Activated naive CD4-positive, alpha-beta T cell treated with anti-CD3 and anti-CD28 coated beads, Interleukin-2, amount 50 U/mL, for 24 hours (primary cell): ENCODE measurements at regions not wholly inside any gene's neighbourhood (a gene's known extent, or its start where the extent isn't known, plus 50 kb on each side); places are given as distances from the start of the nearest gene placed in this dataset.
"Not testable (repeated sequence)": the region's sequence is repeated elsewhere in the genome, so short reads cannot be mapped to it uniquely, and the experiment has no call there.

Source experiments
- H3K27ac Mint-ChIP-seq: one replicate; pipeline ENCODE4 v1.8.0; 2021; ENCODE audit warnings: mild to moderate bottlenecking, mixed read lengths
- H3K27me3 Mint-ChIP-seq: one replicate; pipeline ENCODE4 v1.8.0; 2021; ENCODE audit warnings: mixed read lengths
- H3K36me3 Mint-ChIP-seq: one replicate; pipeline ENCODE4 v1.8.0; 2021; ENCODE audit warnings: mixed read lengths
- H3K4me1 Mint-ChIP-seq: one replicate; pipeline ENCODE4 v1.8.0; 2021; ENCODE audit warnings: mixed read lengths
- H3K4me3 Mint-ChIP-seq: one replicate; pipeline ENCODE4 v1.8.0; 2021; ENCODE audit warnings: mild to moderate bottlenecking, mixed read lengths
- H3K9me3 Mint-ChIP-seq: one replicate; pipeline ENCODE4 v1.8.0; 2021; ENCODE audit warnings: mixed read lengths

- H3K36me3 Mint-ChIP-seq, result peaks cover 18% of the 10 kb centered on the region
- H3K27ac Mint-ChIP-seq, H3K27me3 Mint-ChIP-seq, H3K4me1 Mint-ChIP-seq, H3K4me3 Mint-ChIP-seq: not testable (repeated sequence)
- H3K9me3 Mint-ChIP-seq, result peaks cover 26% of the 10 kb centered on the region
Measured at GRCh38 chr4:148598418-148599207, 156.4 kb upstream of the NR3C2 start.

GRCh38 chr4:148589182-148589581 is 147.0 kb upstream of the NR3C2 start:
- Mint-ChIP-seq H3K4me1 (peaks cover 9% of the 10 kb centered on the region), H3K27ac (no peak overlapping the region), H3K36me3 (peaks cover 9% of the 10 kb centered on the region), H3K9me3 (peaks cover 21% of the 10 kb centered on the region), H3K4me3 (no peak overlapping the region), H3K27me3 (no peaks in the 10 kb centered on the region)

DNA sequence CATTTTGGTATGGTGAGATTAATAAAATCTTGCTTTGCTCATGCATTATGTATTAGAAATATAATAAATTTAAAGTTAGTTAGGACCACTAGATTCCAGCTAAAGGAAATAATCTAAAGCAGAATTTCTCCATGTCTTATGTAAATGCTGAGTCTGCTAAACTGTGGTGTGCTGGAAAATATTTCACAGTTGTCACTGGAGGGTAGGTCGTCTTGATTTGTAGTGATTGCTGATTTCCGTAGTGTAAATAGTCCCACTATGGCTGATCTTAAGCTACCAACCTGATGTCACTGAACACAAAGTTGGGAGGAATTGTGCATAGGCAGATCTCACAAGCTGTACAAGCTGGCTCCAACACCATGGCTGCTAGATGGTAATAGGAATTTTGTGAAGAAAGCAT is 133.4 kb upstream of the NR3C2 start:
- H3K27ac Mint-ChIP-seq, result no peak overlapping the region
- H3K4me3 Mint-ChIP-seq, result no peak overlapping the region
- H3K27me3 Mint-ChIP-seq, result no peaks in the 10 kb centered on the region
- no peaks in the 10 kb centered on the region for H3K36me3 Mint-ChIP-seq
- H3K9me3 Mint-ChIP-seq, result no peaks in the 10 kb centered on the region
- no peaks in the 10 kb centered on the region for H3K4me1 Mint-ChIP-seq

- Mint-ChIP-seq H3K4me1 (no peaks in the 10 kb centered on the region), H3K9me3 (peaks cover 2% of the 10 kb centered on the region), H3K27ac (no peak overlapping the region), H3K36me3 (no peaks in the 10 kb centered on the region), H3K4me3 (no peak overlapping the region), H3K27me3 (no peaks in the 10 kb centered on the region)
Measured at GRCh38 chr4:148574911-148575310, 132.7 kb upstream of the NR3C2 start.

DNA sequence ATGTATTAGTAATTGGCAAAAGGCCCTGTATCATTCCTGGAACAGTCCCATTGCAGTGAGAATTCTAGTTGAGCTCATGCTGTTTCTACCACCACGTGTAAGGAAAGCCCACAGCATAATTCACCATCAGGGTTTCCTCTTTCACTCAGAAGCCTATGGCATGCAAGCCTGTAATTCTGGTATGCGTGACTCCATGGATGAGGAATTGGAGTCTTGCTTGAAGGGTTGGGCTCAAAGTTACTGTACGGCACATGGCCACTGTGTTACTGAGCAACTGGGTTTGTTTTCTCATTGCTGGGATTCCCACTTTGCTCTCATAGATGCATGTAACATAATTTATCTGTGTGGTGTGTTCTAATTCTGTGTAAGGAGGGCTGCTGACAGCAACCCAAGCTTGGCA is 132.3 kb upstream of the NR3C2 start:
- Mint-ChIP-seq H3K36me3 (peaks cover 2% of the 10 kb centered on the region), H3K27me3 (no peaks in the 10 kb centered on the region), H3K4me3 (no peak overlapping the region), H3K4me1 (no peaks in the 10 kb centered on the region), H3K27ac (no peak overlapping the region), H3K9me3 (peaks cover 7% of the 10 kb centered on the region)

DNA sequence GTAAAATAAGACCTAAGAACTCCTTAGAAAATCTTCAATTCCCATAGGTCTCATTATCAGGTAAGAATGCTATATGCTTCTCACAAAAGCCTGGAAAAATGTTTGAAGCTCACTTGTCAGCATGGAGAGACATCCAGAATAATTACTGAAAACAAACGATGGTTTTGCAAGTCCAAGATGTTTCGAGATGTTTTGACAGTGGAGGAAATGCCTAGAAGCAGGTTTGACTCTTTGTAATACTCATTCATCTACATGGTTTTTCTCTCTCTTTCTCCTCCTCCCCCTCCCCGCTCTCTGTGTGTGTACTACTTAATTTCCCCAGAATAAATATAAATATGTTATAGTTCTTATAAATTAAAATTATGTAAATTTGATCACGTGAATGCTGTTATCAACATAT is 131.9 kb upstream of the NR3C2 start:
- no peak overlapping the region for H3K4me3 Mint-ChIP-seq
- H3K9me3 Mint-ChIP-seq, result peaks cover 7% of the 10 kb centered on the region
- H3K27ac Mint-ChIP-seq, result no peak overlapping the region
- no peaks in the 10 kb centered on the region for H3K27me3 Mint-ChIP-seq
- peaks cover 2% of the 10 kb centered on the region for H3K36me3 Mint-ChIP-seq
- no peaks in the 10 kb centered on the region for H3K4me1 Mint-ChIP-seq

DNA sequence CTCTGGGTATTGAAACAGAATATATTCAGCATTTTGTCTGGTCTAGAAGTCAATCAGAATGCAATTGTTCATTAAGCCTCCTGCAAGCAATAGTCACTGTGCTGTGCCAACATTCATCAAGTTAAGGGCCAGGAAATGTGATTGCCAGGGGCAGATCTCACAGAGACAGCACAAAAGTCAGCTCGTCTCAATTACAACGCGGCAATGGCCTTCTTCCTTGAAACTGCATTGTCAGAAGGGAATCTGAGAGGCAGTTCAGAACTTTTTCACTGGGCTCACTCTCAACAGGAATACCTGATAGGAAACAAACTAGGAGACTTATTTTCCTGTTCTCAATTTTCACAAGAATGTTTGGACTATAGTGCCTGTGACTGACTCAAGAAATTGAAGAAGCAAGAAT is 131.1 kb upstream of the NR3C2 start:
- no peak overlapping the region for H3K4me3 Mint-ChIP-seq

DNA sequence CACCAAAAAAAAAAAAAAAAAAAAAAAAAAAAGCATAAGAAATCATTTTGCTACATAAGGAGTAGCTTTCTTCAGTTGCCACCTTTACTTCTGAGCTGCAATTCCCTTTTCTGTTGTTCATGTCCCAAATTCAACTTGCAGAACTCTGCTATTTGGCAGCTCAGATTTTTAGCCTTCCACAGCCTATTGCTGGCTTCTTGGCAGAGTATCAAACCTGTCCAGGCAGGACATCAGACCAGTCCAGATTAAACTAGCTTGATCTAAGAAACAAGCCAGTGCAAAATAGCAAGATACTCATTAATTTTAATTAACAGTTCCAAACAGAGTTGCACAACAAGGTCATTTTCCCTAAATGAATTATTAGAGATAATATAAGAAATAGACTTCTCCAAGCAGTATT is 123.6 kb upstream of the NR3C2 start:
- H3K4me1 Mint-ChIP-seq, result no peaks in the 10 kb centered on the region
- H3K36me3 Mint-ChIP-seq, result peaks cover 6% of the 10 kb centered on the region
- peaks cover 12% of the 10 kb centered on the region for H3K9me3 Mint-ChIP-seq
- no peak overlapping the region for H3K27ac Mint-ChIP-seq
- H3K27me3 Mint-ChIP-seq, result no peaks in the 10 kb centered on the region
- no peak overlapping the region for H3K4me3 Mint-ChIP-seq

More for the DNA sequence above, 131.1 kb upstream of the NR3C2 start:
- no peak overlapping the region for H3K27ac Mint-ChIP-seq
- H3K36me3 Mint-ChIP-seq, result peaks cover 6% of the 10 kb centered on the region
- H3K27me3 Mint-ChIP-seq, result no peaks in the 10 kb centered on the region
- H3K9me3 Mint-ChIP-seq, result peaks cover 12% of the 10 kb centered on the region
- no peaks in the 10 kb centered on the region for H3K4me1 Mint-ChIP-seq

- H3K27me3 Mint-ChIP-seq, result no peaks in the 10 kb centered on the region
- peaks cover under 1% of the 10 kb centered on the region for H3K36me3 Mint-ChIP-seq
- H3K9me3 Mint-ChIP-seq, result peaks cover 1% of the 10 kb centered on the region
- no peak overlapping the region for H3K4me3 Mint-ChIP-seq
- H3K4me1 Mint-ChIP-seq, result no peaks in the 10 kb centered on the region
- H3K27ac Mint-ChIP-seq, result no peak overlapping the region
Measured at GRCh38 chr4:148563684-148564083, 121.5 kb upstream of the NR3C2 start.

DNA sequence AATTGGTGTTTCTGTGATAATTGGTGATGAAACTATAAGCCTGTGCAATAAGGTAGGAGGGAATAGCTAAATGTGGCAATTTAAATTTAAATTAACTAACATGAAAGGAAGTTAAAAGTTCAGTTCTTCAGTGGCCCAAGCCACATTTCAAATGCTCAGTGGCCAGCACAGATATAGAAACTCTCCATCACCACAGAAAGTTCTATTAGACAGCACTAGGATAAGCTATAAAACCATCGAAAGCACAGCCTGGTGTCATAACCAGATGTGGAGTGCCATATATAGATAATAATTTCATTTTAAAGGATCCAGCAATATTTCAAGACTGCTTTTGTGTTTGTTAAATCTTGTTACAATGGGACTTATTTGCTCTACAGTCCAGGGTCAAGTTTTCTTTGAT is 119.3 kb upstream of the NR3C2 start:
- H3K4me3 Mint-ChIP-seq, result no peak overlapping the region
- H3K4me1 Mint-ChIP-seq, result no peaks in the 10 kb centered on the region
- H3K36me3 Mint-ChIP-seq, result peaks cover 2% of the 10 kb centered on the region
- H3K9me3 Mint-ChIP-seq, result no peaks in the 10 kb centered on the region
- no peak overlapping the region for H3K27ac Mint-ChIP-seq
- no peaks in the 10 kb centered on the region for H3K27me3 Mint-ChIP-seq

GRCh38 chr4:148557793-148558192 is 115.6 kb upstream of the NR3C2 start:
- Mint-ChIP-seq H3K4me1 (no peaks in the 10 kb centered on the region), H3K36me3 (peaks cover 2% of the 10 kb centered on the region), H3K27me3 (no peaks in the 10 kb centered on the region), H3K9me3 (no peaks in the 10 kb centered on the region), H3K4me3 (no peak overlapping the region), H3K27ac (no peak overlapping the region)

- Mint-ChIP-seq H3K36me3 (peaks cover 7% of the 10 kb centered on the region), H3K9me3 (peaks cover 3% of the 10 kb centered on the region), H3K4me3 (no peak overlapping the region), H3K27ac (no peak overlapping the region), H3K27me3 (no peaks in the 10 kb centered on the region), H3K4me1 (no peaks in the 10 kb centered on the region)
Measured at GRCh38 chr4:148550788-148551187, 108.6 kb upstream of the NR3C2 start.

DNA sequence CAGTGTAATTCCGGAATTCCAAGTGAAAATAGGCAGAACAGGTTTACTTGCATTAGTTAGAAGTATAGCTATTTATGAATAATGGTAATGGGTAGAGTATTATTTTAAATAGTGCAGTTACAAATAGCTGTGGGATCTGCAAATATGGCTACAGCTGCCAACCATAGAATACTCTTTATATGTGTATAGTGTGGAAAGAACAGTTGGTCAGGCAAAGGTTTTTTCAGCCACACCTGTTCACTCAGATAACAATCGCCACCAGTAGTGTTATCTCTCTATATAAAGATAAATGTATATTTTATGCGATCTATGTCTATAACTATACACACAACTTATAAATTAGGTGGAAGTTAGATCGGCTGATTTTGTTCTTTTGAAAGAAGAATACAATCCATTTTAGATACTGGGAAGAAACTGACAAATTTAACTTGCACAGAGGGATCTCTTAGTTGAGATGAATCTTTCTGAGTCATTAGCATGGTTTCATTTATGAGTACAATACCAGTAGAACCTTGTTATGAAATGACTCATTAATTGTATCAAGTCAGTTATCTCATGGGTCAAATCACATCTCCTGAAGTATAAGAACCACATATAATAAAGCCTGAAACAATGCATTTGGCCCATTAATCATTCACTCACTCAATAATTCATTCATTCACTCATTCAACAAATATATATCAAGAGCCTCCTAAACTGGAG is 100.9 kb upstream of the NR3C2 start:
- H3K27ac Mint-ChIP-seq, result no peak overlapping the region
- no peak overlapping the region for H3K4me3 Mint-ChIP-seq
- no peaks in the 10 kb centered on the region for H3K27me3 Mint-ChIP-seq
- H3K9me3 Mint-ChIP-seq, result peaks cover 6% of the 10 kb centered on the region
- no peaks in the 10 kb centered on the region for H3K4me1 Mint-ChIP-seq
- H3K36me3 Mint-ChIP-seq, result peaks cover 11% of the 10 kb centered on the region

GRCh38 chr4:148540622-148541326 is 98.6 kb upstream of the NR3C2 start:
- no peak overlapping the region for H3K4me3 Mint-ChIP-seq
- no peaks in the 10 kb centered on the region for H3K4me1 Mint-ChIP-seq
- no peaks in the 10 kb centered on the region for H3K27me3 Mint-ChIP-seq
- peaks cover 2% of the 10 kb centered on the region for H3K9me3 Mint-ChIP-seq
- H3K27ac Mint-ChIP-seq, result no peak overlapping the region
- H3K36me3 Mint-ChIP-seq, result peaks cover 6% of the 10 kb centered on the region

DNA sequence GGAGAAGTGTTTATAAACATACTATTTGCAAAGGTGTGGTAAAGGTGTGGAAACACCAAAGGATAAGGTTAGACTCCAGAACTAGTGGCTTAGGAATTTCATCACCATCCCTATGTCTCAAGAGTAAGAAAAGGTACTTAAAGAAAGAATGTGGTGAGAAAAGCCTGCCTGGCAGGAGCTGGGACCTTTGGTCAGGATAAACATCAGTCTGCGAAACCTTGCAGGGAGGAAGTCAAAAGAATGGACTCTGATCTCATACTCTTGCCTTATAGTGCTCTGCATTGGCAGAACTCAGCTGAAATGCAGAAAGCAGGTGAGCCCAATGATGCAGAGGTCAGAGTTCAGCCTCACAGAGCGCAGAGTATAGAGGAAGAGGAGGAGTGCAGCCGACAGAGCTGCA is 97.2 kb upstream of the NR3C2 start:
- Mint-ChIP-seq H3K36me3 (peaks cover 3% of the 10 kb centered on the region), H3K27ac (no peak overlapping the region), H3K4me1 (no peaks in the 10 kb centered on the region), H3K27me3 (no peaks in the 10 kb centered on the region), H3K4me3 (no peak overlapping the region), H3K9me3 (peaks cover 6% of the 10 kb centered on the region)

GRCh38 chr4:148533851-148534250 is 91.6 kb upstream of the NR3C2 start:
- Mint-ChIP-seq H3K9me3 (peaks cover 14% of the 10 kb centered on the region), H3K36me3 (peaks cover 14% of the 10 kb centered on the region)
- H3K27me3 Mint-ChIP-seq, H3K4me3 Mint-ChIP-seq, H3K4me1 Mint-ChIP-seq, H3K27ac Mint-ChIP-seq: not testable (repeated sequence)
